GM18909 (cell line): ENCODE measurements at regions not wholly inside any gene's neighbourhood (a gene's known extent, or its start where the extent isn't known, plus 50 kb on each side); places are given as distances from the start of the nearest gene placed in this dataset.

ENCODE experiments used
- ATAC-seq: cut with Tn5 transposase; IDR thresholded peaks from one replicate; pipeline ENCODE4 v1.9.1; 2021; ENCODE audit warnings: mild to moderate bottlenecking; ENCODE audit not compliant: unreplicated experiment, poor library complexity

GRCh38 chr2:160628811-160629210 is 135.2 kb upstream of the RBMS1 start:
- no peak for ATAC-seq

GRCh38 chr2:160630801-160631590 is 137.4 kb upstream of the RBMS1 start:
- no peak for ATAC-seq

GRCh38 chr2:160632084-160632975 is 138.7 kb upstream of the RBMS1 start:
- ATAC-seq: no peak

GRCh38 chr2:160634436-160634835 is 140.8 kb upstream of the RBMS1 start:
- no peak for ATAC-seq

- no peak for ATAC-seq
These were observed 141.9 kb upstream of the RBMS1 start for GRCh38 chr2:160635488-160635887.

- ATAC-seq: no peak
These were observed 145.9 kb upstream of the RBMS1 start for GRCh38 chr2:160639472-160639871.

- no peak for ATAC-seq
These were observed 153.3 kb upstream of the RBMS1 start for GRCh38 chr2:160646684-160647444.

- ATAC-seq: no peak
These were observed 154.5 kb upstream of the RBMS1 start for GRCh38 chr2:160647967-160648685.

GRCh38 chr2:160649698-160650097 is 156.1 kb upstream of the RBMS1 start:
- ATAC-seq: no peak

- no peak for ATAC-seq
These were observed 156.8 kb upstream of the RBMS1 start for GRCh38 chr2:160650196-160651118.

- ATAC-seq: no peak
These were observed 158.0 kb upstream of the RBMS1 start for GRCh38 chr2:160651416-160652200.

- peak; percentile 86 for ATAC-seq
These were observed 158.6 kb upstream of the RBMS1 start for GRCh38 chr2:160652236-160652635.

GRCh38 chr2:160657196-160657595 is 163.6 kb upstream of the RBMS1 start:
- no peak for ATAC-seq

- no peak for ATAC-seq
These were observed 165.2 kb upstream of the RBMS1 start for GRCh38 chr2:160658851-160659250.

GRCh38 chr2:160660741-160661140 is 167.1 kb upstream of the RBMS1 start:
- no peak for ATAC-seq

GRCh38 chr2:160664603-160665140 is 171.1 kb upstream of the RBMS1 start:
- no peak for ATAC-seq

- peak; percentile 76 for ATAC-seq
These were observed 172.8 kb upstream of the RBMS1 start for GRCh38 chr2:160666154-160667060.
